ENCODE measurements at regions not wholly inside any gene's neighbourhood (a gene's known extent, or its start where the extent isn't known, plus 50 kb on each side); places are given as distances from the start of the nearest gene placed in this dataset.
"Not testable (repeated sequence)": the region's sequence is repeated elsewhere in the genome, so short reads cannot be mapped to it uniquely, and the experiment has no call there.

- TF ChIP-seq ZFP91 (CRISPR knock-in tag; IDR thresholded peaks at IDR 0.05; ENCODE audit: borderline replicate concordance) (peak; percentile 42; the same call in 1 of the 2 replicates), ZGPAT (CRISPR knock-in tag; IDR thresholded peaks at IDR 0.05) (peak; percentile 46; the same call in 1 of the 2 replicates), SOX5 (CRISPR knock-in tag; IDR thresholded peaks at IDR 0.05; ENCODE audit: borderline replicate concordance) (peak; percentile 81), HNRNPLL (IDR thresholded peaks at IDR 0.05; ENCODE audit: low read depth, low read length, poor library complexity, severe bottlenecking) (peak; percentile 57), MLX (CRISPR knock-in tag; IDR thresholded peaks at IDR 0.05) (peak; percentile 52; the same call in 1 of the 2 replicates), RARA (CRISPR knock-in tag; IDR thresholded peaks at IDR 0.05) (peak; percentile 67; the same call in 1 of the 2 replicates), HIVEP1 (CRISPR knock-in tag; IDR thresholded peaks at IDR 0.05) (peak; percentile 62; the same call in 1 of the 2 replicates), RXRB (CRISPR knock-in tag; IDR thresholded peaks at IDR 0.05; ENCODE audit: borderline replicate concordance) (peak; percentile 62; the same call in 1 of the 2 replicates), ZNF614 (CRISPR knock-in tag; IDR thresholded peaks at IDR 0.05; ENCODE audit: borderline replicate concordance) (0 out of 2 replicates have a peak, but pooled peaks have one; percentile 29), HDAC1 (CRISPR knock-in tag; IDR thresholded peaks at IDR 0.05) (peak; percentile 50; the same call in 1 of the 2 replicates), GABPB1 (CRISPR knock-in tag; IDR thresholded peaks at IDR 0.05) (peak; percentile 53; the same call in 1 of the 2 replicates), ZFY (CRISPR knock-in tag; IDR thresholded peaks at IDR 0.05) (0 out of 2 replicates have a peak, but pooled peaks have one; percentile 16), KDM2A (CRISPR knock-in tag; IDR thresholded peaks at IDR 0.05; ENCODE audit: borderline replicate concordance, low read depth) (peak; percentile 46; the same call in 1 of the 2 replicates), SOX13 (CRISPR knock-in tag; conservative IDR thresholded peaks at IDR 0.05 in 1 of 2, IDR thresholded peaks at IDR 0.05 in 1 of 2) (peak in 1 of 2 experiments; percentile 85; a peak in 2 of 4 replicates), ZNF792 (CRISPR knock-in tag; IDR thresholded peaks at IDR 0.05) (0 out of 2 replicates have a peak, but pooled peaks have one; percentile 24), RCOR2 (CRISPR knock-in tag; IDR thresholded peaks at IDR 0.05) (peak; percentile 41; the same call in 1 of the 2 replicates), FOXA3 (CRISPR knock-in tag; IDR thresholded peaks at IDR 0.05) (peak; percentile 24; the same call in 1 of the 2 replicates), ZNF710 (CRISPR knock-in tag; IDR thresholded peaks at IDR 0.05; ENCODE audit: borderline replicate concordance) (peak; percentile 74; the same call in 1 of the 2 replicates), FOXO1 (CRISPR knock-in tag; IDR thresholded peaks at IDR 0.05) (peak; percentile 58; the same call in 1 of the 2 replicates), ZBTB7B (CRISPR knock-in tag; IDR thresholded peaks at IDR 0.05) (peak; percentile 69), YY1 (IDR thresholded peaks at IDR 0.05; ENCODE audit: insufficient read depth, insufficient replicate concordance, low read depth, low read length) (peak; percentile 66), ETV5 (CRISPR knock-in tag; IDR thresholded peaks at IDR 0.05; ENCODE audit: borderline replicate concordance) (peak; percentile 81), HOXA3 (CRISPR knock-in tag; IDR thresholded peaks at IDR 0.05) (peak; percentile 62), ZSCAN25 (CRISPR knock-in tag; IDR thresholded peaks at IDR 0.05) (peak; percentile 90), GATAD2A (CRISPR knock-in tag; IDR thresholded peaks at IDR 0.05) (peak; percentile 44; the same call in 1 of the 2 replicates)
- not testable (repeated sequence) for TF ChIP-seq SOX13 (IDR thresholded peaks at IDR 0.05)
Measured at GRCh38 chr16:29285151-29285885, 121.2 kb downstream of the NPIPB11 start (continued).

All from HepG2 (cell line).